ENCODE measurements at regions not wholly inside any gene's neighbourhood (a gene's known extent, or its start where the extent isn't known, plus 50 kb on each side); places are given as distances from the start of the nearest gene placed in this dataset.

DNA sequence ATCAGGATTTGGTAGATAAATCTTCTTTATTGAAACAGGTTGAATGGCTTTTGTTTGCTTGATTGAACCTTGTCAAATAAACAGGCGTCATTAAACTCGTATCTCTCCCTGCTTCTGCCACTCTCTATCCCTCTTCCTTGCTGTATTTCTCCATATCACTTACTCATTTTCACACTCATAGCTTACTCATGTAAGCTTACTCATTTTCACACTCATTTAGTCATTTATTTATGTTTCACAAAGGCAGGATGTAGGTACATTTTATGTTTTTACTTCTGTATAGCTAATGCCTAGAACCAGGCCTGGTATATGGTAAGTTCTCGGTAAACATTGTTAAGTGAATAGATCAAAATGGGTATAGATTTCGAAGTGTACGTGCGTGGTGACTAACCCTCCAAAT, 450.0 kb downstream of the PMP22 start:
- Histone ChIP-seq H3K27me3 (no peaks in the 10 kb centered on the region), H3K27ac (no peak overlapping the region), H3K36me3 (no peaks in the 10 kb centered on the region), H3K9me3 (no peaks in the 10 kb centered on the region), H3K4me3 (no peak overlapping the region), H3K4me1 (no peaks in the 10 kb centered on the region)
- DNase-seq (ENCODE audit: low spot score in 2 of 2), result no peak
- intact Hi-C loops (cut with DNase I), result no loop called here
- TF ChIP-seq, protein P1, sequence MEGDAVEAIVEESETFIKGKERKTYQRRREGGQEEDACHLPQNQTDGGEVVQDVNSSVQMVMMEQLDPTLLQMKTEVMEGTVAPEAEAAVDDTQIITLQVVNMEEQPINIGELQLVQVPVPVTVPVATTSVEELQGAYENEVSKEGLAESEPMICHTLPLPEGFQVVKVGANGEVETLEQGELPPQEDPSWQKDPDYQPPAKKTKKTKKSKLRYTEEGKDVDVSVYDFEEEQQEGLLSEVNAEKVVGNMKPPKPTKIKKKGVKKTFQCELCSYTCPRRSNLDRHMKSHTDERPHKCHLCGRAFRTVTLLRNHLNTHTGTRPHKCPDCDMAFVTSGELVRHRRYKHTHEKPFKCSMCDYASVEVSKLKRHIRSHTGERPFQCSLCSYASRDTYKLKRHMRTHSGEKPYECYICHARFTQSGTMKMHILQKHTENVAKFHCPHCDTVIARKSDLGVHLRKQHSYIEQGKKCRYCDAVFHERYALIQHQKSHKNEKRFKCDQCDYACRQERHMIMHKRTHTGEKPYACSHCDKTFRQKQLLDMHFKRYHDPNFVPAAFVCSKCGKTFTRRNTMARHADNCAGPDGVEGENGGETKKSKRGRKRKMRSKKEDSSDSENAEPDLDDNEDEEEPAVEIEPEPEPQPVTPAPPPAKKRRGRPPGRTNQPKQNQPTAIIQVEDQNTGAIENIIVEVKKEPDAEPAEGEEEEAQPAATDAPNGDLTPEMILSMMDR (IDR thresholded peaks at IDR 0.05), result no peak

DNA sequence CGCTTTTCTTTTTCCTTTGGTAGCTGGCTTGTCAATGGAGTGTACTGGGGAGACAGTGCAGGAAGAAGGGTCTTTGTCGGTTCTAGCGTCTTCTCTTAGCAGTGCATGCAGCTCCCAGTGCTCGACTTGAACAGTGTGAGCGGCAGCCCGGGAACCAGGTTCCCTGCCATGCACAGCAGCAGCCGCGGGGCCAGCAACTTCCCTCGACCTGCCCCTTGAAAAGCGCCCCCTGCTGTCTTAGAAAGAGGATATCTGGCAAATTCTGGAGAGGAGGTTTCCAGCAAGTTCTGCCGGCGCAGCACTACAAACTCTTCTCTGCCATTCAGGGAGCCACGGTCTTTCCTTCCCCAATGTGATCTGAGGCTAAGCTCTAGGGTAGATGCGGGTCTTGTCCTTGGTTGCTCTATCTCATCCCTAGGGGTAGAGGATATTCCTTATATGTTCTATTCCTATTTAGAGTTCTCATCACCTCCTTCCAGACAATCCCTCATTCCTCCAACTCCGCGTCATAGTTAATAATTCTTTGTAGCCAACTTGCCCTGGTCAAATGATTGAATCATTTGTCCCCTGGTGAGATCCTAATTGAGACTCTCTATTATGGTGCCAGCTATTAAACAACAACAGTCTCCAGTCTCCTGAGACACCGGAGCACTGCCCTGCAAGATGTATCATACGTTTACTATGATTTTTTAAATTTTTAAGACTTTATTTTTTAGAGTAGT, 451.3 kb downstream of the PMP22 start:
- TF ChIP-seq, protein P1 (IDR thresholded peaks at IDR 0.05), result no peak
- no peak for DNase-seq (ENCODE audit: low spot score in 2 of 2)
- no peak overlapping the region for H3K27ac ChIP-seq
- intact Hi-C loops (cut with DNase I), result no loop called here
- H3K27me3 ChIP-seq, result no peaks in the 10 kb centered on the region
- no peaks in the 10 kb centered on the region for H3K36me3 ChIP-seq
- no peaks in the 10 kb centered on the region for H3K9me3 ChIP-seq
- no peaks in the 10 kb centered on the region for H3K4me1 ChIP-seq
- no peak overlapping the region for H3K4me3 ChIP-seq

DNA sequence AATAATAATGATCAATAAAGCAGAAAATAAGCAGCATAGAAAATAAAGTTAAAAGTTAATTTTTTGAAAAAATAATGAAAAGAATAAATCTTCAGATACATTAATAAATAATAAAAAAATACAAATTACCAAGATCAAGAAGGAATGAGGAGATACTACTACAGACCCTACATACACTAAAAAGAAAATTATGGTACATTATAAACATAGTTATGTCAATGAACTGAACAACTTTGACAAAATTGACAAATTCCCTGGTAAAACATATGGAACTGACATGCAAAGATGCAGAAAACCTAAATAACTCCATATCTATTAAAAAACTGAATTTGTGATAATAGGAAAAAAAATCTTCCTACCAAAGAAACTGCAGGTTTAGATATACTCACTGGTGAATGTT, 456.7 kb downstream of the PMP22 start:
- no peaks in the 10 kb centered on the region for H3K4me1 ChIP-seq
- TF ChIP-seq, protein P1 (IDR thresholded peaks at IDR 0.05), result no peak
- H3K9me3 ChIP-seq, result no peaks in the 10 kb centered on the region
- H3K4me3 ChIP-seq, result no peak overlapping the region
- no peak overlapping the region for H3K27ac ChIP-seq
- no peaks in the 10 kb centered on the region for H3K27me3 ChIP-seq
- intact Hi-C loops (cut with DNase I), result no loop called here
- DNase-seq (ENCODE audit: low spot score in 2 of 2), result no peak
- H3K36me3 ChIP-seq, result no peaks in the 10 kb centered on the region

DNA sequence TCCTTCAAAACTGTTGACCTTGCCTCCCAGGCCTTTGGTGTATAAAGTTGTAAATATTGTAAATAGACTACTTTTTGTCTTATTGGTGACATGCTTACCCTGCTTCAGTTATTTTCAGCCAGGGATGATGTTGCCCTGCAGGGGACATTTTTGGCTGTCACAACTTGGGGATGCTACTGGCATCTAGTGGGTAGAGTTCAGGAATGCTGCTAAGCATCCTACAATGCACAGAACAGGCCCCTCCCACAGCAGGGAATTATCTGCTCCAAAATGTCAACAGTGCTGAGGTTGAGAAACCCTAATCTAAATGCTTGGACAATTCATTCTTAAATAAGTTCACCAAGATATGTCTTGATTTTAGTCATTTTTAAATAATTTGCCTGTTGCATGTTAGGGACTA, 459.8 kb downstream of the PMP22 start:
- Histone ChIP-seq H3K36me3 (no peaks in the 10 kb centered on the region), H3K9me3 (no peaks in the 10 kb centered on the region), H3K4me3 (no peak overlapping the region), H3K4me1 (no peaks in the 10 kb centered on the region), H3K27ac (no peak overlapping the region), H3K27me3 (no peaks in the 10 kb centered on the region)
- no peak for DNase-seq (ENCODE audit: low spot score in 2 of 2)
- intact Hi-C loops (cut with DNase I), result no loop called here
- TF ChIP-seq, protein P1 (IDR thresholded peaks at IDR 0.05), result no peak

DNA sequence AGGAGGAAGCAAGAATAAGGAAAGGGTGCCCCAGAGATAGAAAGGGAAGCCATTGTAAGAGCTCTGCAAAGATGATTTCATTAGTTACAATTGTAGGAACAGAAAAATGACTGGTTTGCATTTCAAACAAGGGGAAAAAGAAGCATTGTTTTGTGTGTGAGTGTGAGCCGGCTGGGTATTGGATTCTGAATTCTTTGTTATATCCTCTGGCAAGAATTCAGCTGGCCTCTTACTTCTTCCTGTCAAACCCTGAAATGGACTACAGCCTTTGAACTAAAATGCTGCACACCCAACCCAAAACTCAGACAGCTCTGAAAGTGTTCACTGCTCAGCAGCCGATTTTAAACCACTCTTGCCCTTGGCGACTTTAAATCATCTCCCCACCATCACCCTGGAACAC, 461.3 kb downstream of the PMP22 start:
- H3K4me3 ChIP-seq, result no peak overlapping the region
- no peaks in the 10 kb centered on the region for H3K36me3 ChIP-seq
- intact Hi-C loops (cut with DNase I), result no loop called here
- DNase-seq (ENCODE audit: low spot score in 2 of 2), result no peak
- no peaks in the 10 kb centered on the region for H3K4me1 ChIP-seq
- TF ChIP-seq, protein P1 (IDR thresholded peaks at IDR 0.05), result no peak
- no peaks in the 10 kb centered on the region for H3K9me3 ChIP-seq
- no peaks in the 10 kb centered on the region for H3K27me3 ChIP-seq
- no peak overlapping the region for H3K27ac ChIP-seq

DNA sequence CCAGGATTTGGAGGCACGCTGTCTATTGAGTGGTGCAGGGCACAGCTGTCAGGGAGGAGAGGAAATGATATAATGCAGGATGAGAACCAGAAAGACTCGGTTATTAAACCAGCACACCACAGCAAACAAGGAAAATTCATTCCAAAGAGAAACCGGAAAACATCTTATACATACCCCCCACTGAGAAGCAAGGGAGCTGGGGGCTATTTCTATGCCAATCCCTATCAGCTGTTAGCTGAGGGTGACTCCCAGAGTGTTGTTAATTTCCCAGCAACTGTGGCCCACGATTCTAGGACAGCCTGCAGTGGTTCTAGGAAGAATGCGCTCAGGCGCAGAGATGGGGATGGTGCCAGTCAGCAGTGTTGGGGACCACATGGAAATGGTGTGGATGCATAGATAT, 467.3 kb downstream of the PMP22 start:
- DNase-seq (ENCODE audit: low spot score in 2 of 2), result no peak
- no peaks in the 10 kb centered on the region for H3K4me1 ChIP-seq

More for the DNA sequence above, 467.3 kb downstream of the PMP22 start:
- Histone ChIP-seq H3K4me3 (no peak overlapping the region), H3K27me3 (no peaks in the 10 kb centered on the region), H3K9me3 (no peaks in the 10 kb centered on the region), H3K27ac (no peak overlapping the region), H3K36me3 (no peaks in the 10 kb centered on the region)
- TF ChIP-seq, protein P1 (IDR thresholded peaks at IDR 0.05), result no peak
- intact Hi-C loops (cut with DNase I), result no loop called here

Measured in ascending aorta (tissue), 2 donors.